Stimulated activated CD8-positive, alpha-beta memory T cell treated with anti-CD3 and anti-CD28 coated beads, Interleukin-4, amount 100 ng/mL, for 1 hour (primary cell): ENCODE measurements at regions not wholly inside any gene's neighbourhood (a gene's known extent, or its start where the extent isn't known, plus 50 kb on each side); places are given as distances from the start of the nearest gene placed in this dataset.

Experiments
- DNase-seq, 2 donors: peaks; one replicate each; pipeline ENCODE4 v3.0.0-alpha.2; 2020; ENCODE audit warnings: low read depth in 2 of 2, low spot score in 1 of 2

GRCh38 chr13:84994582-84994981 lies 804.6 kb downstream of the SLITRK6 start:
- DNase-seq = no peak

- no peak for DNase-seq
Measured at GRCh38 chr13:84985860-84986259, 813.4 kb downstream of the SLITRK6 start.

- DNase-seq = no peak
Measured at GRCh38 chr13:84983321-84983720, 815.9 kb downstream of the SLITRK6 start.

- no peak for DNase-seq
Measured at GRCh38 chr13:84980571-84980970, 818.6 kb downstream of the SLITRK6 start.

GRCh38 chr13:84978851-84979250 lies 820.4 kb downstream of the SLITRK6 start:
- no peak for DNase-seq

GRCh38 chr13:84973661-84974060 lies 825.6 kb downstream of the SLITRK6 start:
- DNase-seq = no peak

GRCh38 chr13:84972907-84973306 lies 826.3 kb downstream of the SLITRK6 start:
- no peak for DNase-seq

- DNase-seq = no peak
Measured at GRCh38 chr13:84962849-84963248, 836.4 kb downstream of the SLITRK6 start.

GRCh38 chr13:84962141-84962750 lies 837.0 kb downstream of the SLITRK6 start:
- DNase-seq = no peak

GRCh38 chr13:84961023-84961422 lies 838.2 kb downstream of the SLITRK6 start:
- DNase-seq = no peak

- DNase-seq = no peak
Measured at GRCh38 chr13:84959818-84960217, 839.4 kb downstream of the SLITRK6 start.

GRCh38 chr13:84954636-84955035 lies 844.6 kb downstream of the SLITRK6 start:
- DNase-seq = no peak

GRCh38 chr13:84951128-84951527 lies 848.1 kb downstream of the SLITRK6 start:
- no peak for DNase-seq

- DNase-seq = no peak
Measured at GRCh38 chr13:84946192-84946591, 853.0 kb downstream of the SLITRK6 start.

- no peak for DNase-seq
Measured at GRCh38 chr13:84940798-84941197, 858.4 kb downstream of the SLITRK6 start.

GRCh38 chr13:84940167-84940566 lies 859.1 kb downstream of the SLITRK6 start:
- DNase-seq = no peak

GRCh38 chr13:84934911-84935310 lies 864.3 kb downstream of the SLITRK6 start:
- DNase-seq = no peak

GRCh38 chr13:84933797-84934196 lies 865.4 kb downstream of the SLITRK6 start:
- DNase-seq = no peak

GRCh38 chr13:84931264-84931663 lies 868.0 kb downstream of the SLITRK6 start:
- no peak for DNase-seq

GRCh38 chr13:84927442-84928169 lies 871.6 kb downstream of the SLITRK6 start:
- no peak for DNase-seq

- DNase-seq = no peak
Measured at GRCh38 chr13:84925443-84925842, 873.8 kb downstream of the SLITRK6 start.

- no peak for DNase-seq
Measured at GRCh38 chr13:84923831-84924230, 875.4 kb downstream of the SLITRK6 start.
